ENCODE measurements at regions not wholly inside any gene's neighbourhood (a gene's known extent, or its start where the extent isn't known, plus 50 kb on each side); places are given as distances from the start of the nearest gene placed in this dataset.
A peak's percentile ranks its signal among the peaks of the same experiment; 100 is the strongest.

GRCh38 chr11:69546735-69547370 lies 65.4 kb downstream of the LINC01488 start (continued):
- TF ChIP-seq HMGXB4 (CRISPR knock-in tag; IDR thresholded peaks at IDR 0.05) (no peak), NKRF (IDR thresholded peaks at IDR 0.05; ENCODE audit: borderline replicate concordance) (no peak), ZNF354B (CRISPR knock-in tag; IDR thresholded peaks at IDR 0.05) (no peak), NFE2 (IDR thresholded peaks at IDR 0.05; ENCODE audit: low read depth) (peak; percentile 34; the same call in 1 of the 2 replicates), HDAC3 (IDR thresholded peaks at IDR 0.05; ENCODE audit: borderline replicate concordance, partially characterized antibody) (no peak)
- TF ChIP-seq, protein P1, sequence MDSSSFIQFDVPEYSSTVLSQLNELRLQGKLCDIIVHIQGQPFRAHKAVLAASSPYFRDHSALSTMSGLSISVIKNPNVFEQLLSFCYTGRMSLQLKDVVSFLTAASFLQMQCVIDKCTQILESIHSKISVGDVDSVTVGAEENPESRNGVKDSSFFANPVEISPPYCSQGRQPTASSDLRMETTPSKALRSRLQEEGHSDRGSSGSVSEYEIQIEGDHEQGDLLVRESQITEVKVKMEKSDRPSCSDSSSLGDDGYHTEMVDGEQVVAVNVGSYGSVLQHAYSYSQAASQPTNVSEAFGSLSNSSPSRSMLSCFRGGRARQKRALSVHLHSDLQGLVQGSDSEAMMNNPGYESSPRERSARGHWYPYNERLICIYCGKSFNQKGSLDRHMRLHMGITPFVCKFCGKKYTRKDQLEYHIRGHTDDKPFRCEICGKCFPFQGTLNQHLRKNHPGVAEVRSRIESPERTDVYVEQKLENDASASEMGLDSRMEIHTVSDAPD (CRISPR knock-in tag; IDR thresholded peaks at IDR 0.05) = no peak
